Gastrocnemius medialis (tissue), 4 donors: ENCODE measurements at regions not wholly inside any gene's neighbourhood (a gene's known extent, or its start where the extent isn't known, plus 50 kb on each side); places are given as distances from the start of the nearest gene placed in this dataset.

Experiments used
- ATAC-seq, 2 donors: fragments of 150-250 bp; one replicate each; pipeline ENCODE4 v1.9.1; 2016
- DNase-seq, 2 donors: peaks; one replicate each; pipeline ENCODE4 v3.0.0-alpha.2; 2019
- H3K27ac ChIP-seq, 4 donors: fragments of 200-600 bp; sonication (generic); 1 replicate in 1 of 4; 2 replicates in 3 of 4; pipeline ENCODE4 v1.5.1; 2016 to 2018; ENCODE audit warnings: mild to moderate bottlenecking in 2 of 4, moderate library complexity in 1 of 4
- H3K27me3 ChIP-seq, 3 donors: fragments of 200-600 bp; sonication (generic) in 2 of 3; 1 replicate in 1 of 3; 2 replicates in 2 of 3; pipeline versions ENCODE4 v1.5.1 to v1.6.0; 2016 to 2019; ENCODE audit warnings: mild to moderate bottlenecking in 1 of 3, moderate library complexity in 1 of 3
- H3K36me3 ChIP-seq, 2 donors: fragments of 200-600 bp; sonication (generic) in 1 of 2; one replicate each; pipeline ENCODE4 v1.5.1; 2017 to 2018
- H3K4me1 ChIP-seq, 2 donors: fragments of 200-600 bp; sonication (generic) in 1 of 2; one replicate each; pipeline ENCODE4 v1.5.1; 2016 to 2017; ENCODE audit warnings: mild to moderate bottlenecking in 2 of 2
- H3K4me3 ChIP-seq, 4 donors: fragments of 200-600 bp; sonication (generic) in 3 of 4; 1 replicate in 1 of 4; 2 replicates in 3 of 4; pipeline ENCODE4 v1.5.1; 2016 to 2019; ENCODE audit warnings: mild to moderate bottlenecking in 2 of 4
- H3K9me3 ChIP-seq, 3 donors: fragments of 200-600 bp; sonication (generic) in 2 of 3; 1 replicate in 1 of 3; 2 replicates in 2 of 3; pipeline ENCODE4 v1.5.1; 2016 to 2019
- POLR2A ChIP-seq, 2 donors: fragments of 450-650 bp; IDR thresholded peaks; one replicate each; pipeline ENCODE4 v1.6.1; 2017; ENCODE audit warnings: antibody characterized with exemption in 2 of 2, mild to moderate bottlenecking in 2 of 2, moderate library complexity in 2 of 2
- in situ Hi-C, 4 donors: fragments of 200-750 bp; cut with MboI; loops; one replicate each; pipeline versions ENCODE4 v1.15.0 to v1.8.0; 2017; ENCODE audit warnings: low sequenced_read_pairs in 4 of 4
- intact Hi-C: fragments of 100-400 bp; cut with DNase I; formaldehyde crosslinking; loops from one replicate; pipeline ENCODE4 v1.15.1; 2023; ENCODE audit warnings: low total_unique reads
- TF ChIP-seq, protein P1 (sequence below), 5 experiments: fragments of 450-650 bp in 3 of 5; fragments of 200-600 bp in 2 of 5; sonication (generic) in 2 of 5; IDR thresholded peaks in 4 of 5; conservative IDR thresholded peaks in 1 of 5; 1 replicate in 4 of 5; 2 replicates in 1 of 5; pipeline ENCODE4 v1.5.1; 2016 to 2019; ENCODE audit warnings: antibody characterized with exemption in 5 of 5, mild to moderate bottlenecking in 3 of 5, moderate library complexity in 3 of 5

DNA sequence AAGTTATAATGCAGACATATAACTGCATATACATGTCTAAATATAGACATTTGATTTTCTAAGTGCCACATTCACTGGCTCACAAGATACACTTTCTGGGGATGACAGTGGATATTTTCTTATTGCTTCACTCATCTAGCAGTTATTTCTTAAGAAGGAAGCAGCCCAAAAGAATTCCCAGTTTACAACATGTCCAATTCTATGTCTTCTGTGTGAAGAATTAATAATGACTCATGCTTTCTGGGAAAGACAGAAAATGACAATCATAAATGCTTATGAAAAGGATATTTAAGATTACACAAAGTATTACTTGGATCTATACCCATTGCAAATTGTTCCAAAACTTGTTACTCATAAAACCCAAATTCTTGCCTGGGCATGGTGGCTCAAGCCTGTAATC, 543.4 kb downstream of the SUCLA2 start:
- Histone ChIP-seq H3K4me3 (no peak overlapping the region), H3K9me3 (no peaks in the 10 kb centered on the region), H3K27me3 (no peaks in the 10 kb centered on the region), H3K27ac (no peak overlapping the region), H3K4me1 (no peaks in the 10 kb centered on the region), H3K36me3 (no peaks in the 10 kb centered on the region)
- DNase-seq (no peak), ATAC-seq (no peak)
- in situ Hi-C loops = no loop called here
- intact Hi-C loops = no loop called here
- TF ChIP-seq, protein P1, sequence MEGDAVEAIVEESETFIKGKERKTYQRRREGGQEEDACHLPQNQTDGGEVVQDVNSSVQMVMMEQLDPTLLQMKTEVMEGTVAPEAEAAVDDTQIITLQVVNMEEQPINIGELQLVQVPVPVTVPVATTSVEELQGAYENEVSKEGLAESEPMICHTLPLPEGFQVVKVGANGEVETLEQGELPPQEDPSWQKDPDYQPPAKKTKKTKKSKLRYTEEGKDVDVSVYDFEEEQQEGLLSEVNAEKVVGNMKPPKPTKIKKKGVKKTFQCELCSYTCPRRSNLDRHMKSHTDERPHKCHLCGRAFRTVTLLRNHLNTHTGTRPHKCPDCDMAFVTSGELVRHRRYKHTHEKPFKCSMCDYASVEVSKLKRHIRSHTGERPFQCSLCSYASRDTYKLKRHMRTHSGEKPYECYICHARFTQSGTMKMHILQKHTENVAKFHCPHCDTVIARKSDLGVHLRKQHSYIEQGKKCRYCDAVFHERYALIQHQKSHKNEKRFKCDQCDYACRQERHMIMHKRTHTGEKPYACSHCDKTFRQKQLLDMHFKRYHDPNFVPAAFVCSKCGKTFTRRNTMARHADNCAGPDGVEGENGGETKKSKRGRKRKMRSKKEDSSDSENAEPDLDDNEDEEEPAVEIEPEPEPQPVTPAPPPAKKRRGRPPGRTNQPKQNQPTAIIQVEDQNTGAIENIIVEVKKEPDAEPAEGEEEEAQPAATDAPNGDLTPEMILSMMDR (IDR thresholded peaks at IDR 0.05 in 4 of 5, conservative IDR thresholded peaks at IDR 0.05 in 1 of 5) = no peak
- no peak for TF ChIP-seq POLR2A (IDR thresholded peaks at IDR 0.05)

DNA sequence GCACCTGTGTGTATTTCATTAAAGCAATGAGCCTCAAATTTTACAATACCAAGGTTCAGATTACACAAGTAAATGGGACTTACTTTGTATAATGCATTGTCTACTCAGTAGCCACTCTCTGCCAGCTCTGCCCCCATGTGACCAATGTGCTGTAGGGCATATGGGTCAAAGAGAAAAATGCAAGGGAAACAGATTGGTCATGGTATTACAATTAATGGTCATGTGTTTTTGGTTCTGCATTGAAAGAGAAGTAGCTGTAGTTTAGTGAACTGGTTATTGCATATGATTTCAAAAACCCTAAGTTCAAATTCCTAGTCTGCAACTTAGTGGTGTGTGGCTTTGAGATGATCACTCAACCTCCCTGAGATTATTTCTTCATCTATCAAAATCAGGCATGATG, 545.4 kb downstream of the SUCLA2 start:
- TF ChIP-seq, protein P1 (IDR thresholded peaks at IDR 0.05 in 4 of 5, conservative IDR thresholded peaks at IDR 0.05 in 1 of 5) = no peak
- TF ChIP-seq POLR2A (IDR thresholded peaks at IDR 0.05) = no peak
- DNase-seq (no peak), ATAC-seq (no peak)
- no peaks in the 10 kb centered on the region for H3K27me3 ChIP-seq
- H3K9me3 ChIP-seq = no peaks in the 10 kb centered on the region
- in situ Hi-C loops = no loop called here
- intact Hi-C loops = no loop called here
- no peaks in the 10 kb centered on the region for H3K4me1 ChIP-seq
- no peak overlapping the region for H3K4me3 ChIP-seq
- H3K36me3 ChIP-seq = no peaks in the 10 kb centered on the region
- no peak overlapping the region for H3K27ac ChIP-seq

DNA sequence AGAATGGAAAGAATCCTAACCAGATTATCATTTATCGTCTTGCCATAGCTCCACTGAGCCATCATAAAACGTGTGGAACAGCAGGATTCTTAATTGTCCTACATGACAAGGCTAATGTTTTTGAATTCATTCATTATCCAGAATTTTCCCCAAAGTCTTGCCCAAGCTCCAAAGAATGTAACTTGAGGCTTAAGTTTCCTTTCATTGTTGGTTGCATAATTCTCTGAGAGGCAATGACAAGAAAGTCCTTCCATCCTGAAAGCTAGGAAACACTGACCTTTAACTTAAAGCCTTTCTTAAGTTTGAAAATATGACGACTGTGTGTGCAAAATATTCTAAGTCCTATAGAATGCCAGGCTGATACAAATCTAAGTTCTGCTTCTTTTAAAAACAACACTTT, 546.1 kb downstream of the SUCLA2 start:
- H3K9me3 ChIP-seq = no peaks in the 10 kb centered on the region
- in situ Hi-C loops = no loop called here
- H3K4me3 ChIP-seq = no peak overlapping the region
- no peaks in the 10 kb centered on the region for H3K27me3 ChIP-seq
- DNase-seq (no peak), ATAC-seq (no peak)
- H3K27ac ChIP-seq = no peak overlapping the region
- H3K36me3 ChIP-seq = no peaks in the 10 kb centered on the region
- H3K4me1 ChIP-seq = no peaks in the 10 kb centered on the region
- TF ChIP-seq, protein P1 (IDR thresholded peaks at IDR 0.05 in 4 of 5, conservative IDR thresholded peaks at IDR 0.05 in 1 of 5) = no peak
- no peak for TF ChIP-seq POLR2A (IDR thresholded peaks at IDR 0.05)
- intact Hi-C loops = no loop called here

DNA sequence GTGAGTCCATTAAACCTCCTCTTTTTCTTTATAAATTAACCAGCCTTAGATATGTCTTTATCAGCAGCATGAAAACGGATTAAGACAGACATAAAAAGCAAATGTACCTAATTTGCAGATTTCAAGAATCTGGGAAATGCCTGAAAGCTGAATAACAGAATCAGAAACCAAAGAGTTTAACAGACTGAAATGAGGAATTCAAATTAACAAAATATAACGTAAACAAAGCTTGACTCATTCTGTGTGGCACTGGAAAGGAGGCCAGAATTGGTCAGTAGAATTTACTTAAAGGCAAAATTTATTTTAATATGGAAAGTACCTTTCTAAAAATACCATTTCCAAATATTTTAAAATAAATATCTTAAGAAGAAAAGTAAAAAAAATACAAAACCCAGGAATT, 540.6 kb upstream of the HTR2A start:
- no peaks in the 10 kb centered on the region for H3K36me3 ChIP-seq
- DNase-seq = no peak
- TF ChIP-seq, protein P1 (IDR thresholded peaks at IDR 0.05 in 4 of 5, conservative IDR thresholded peaks at IDR 0.05 in 1 of 5) = no peak
- no peak for TF ChIP-seq POLR2A (IDR thresholded peaks at IDR 0.05)
- no peaks in the 10 kb centered on the region for H3K27me3 ChIP-seq
- no peaks in the 10 kb centered on the region for H3K9me3 ChIP-seq
- intact Hi-C loops (no loop called here), in situ Hi-C loops (no loop called here)
- ATAC-seq = no peak
- no peak overlapping the region for H3K4me3 ChIP-seq
- H3K27ac ChIP-seq = no peak overlapping the region
- H3K4me1 ChIP-seq = no peaks in the 10 kb centered on the region

DNA sequence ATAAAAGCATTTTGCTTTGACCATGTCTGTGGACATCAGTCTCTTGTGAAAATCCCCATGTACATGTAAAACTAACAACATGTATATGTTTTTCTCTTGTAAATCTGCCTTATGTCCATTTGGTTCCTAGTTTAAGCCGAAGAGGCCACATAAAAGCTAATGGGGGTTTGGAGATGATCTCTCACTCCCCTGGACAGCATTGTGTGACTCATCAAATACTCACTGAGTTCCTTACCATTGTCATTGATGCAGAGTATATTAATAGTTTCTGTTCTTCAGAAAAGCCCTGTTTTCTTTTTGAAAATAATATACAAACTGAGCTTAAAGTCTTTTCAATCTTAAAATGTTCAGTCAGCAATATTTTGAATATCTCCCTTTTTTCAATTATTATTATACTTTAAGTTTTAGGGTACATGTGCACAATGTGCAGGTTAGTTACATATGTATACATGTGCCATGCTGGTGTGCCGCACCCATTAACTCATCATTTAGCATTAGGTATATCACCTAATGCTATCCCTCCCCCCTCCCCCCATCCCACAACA, 536.7 kb upstream of the HTR2A start:
- intact Hi-C loops = no loop called here
- DNase-seq (no peak), ATAC-seq (no peak)

More for the DNA sequence above, 536.7 kb upstream of the HTR2A start:
- Histone ChIP-seq H3K4me1 (no peaks in the 10 kb centered on the region), H3K27me3 (no peaks in the 10 kb centered on the region), H3K36me3 (no peaks in the 10 kb centered on the region), H3K27ac (no peak overlapping the region), H3K4me3 (no peak overlapping the region), H3K9me3 (no peaks in the 10 kb centered on the region)
- in situ Hi-C loops = no loop called here
- no peak for TF ChIP-seq POLR2A (IDR thresholded peaks at IDR 0.05)
- TF ChIP-seq, protein P1 (IDR thresholded peaks at IDR 0.05 in 4 of 5, conservative IDR thresholded peaks at IDR 0.05 in 1 of 5) = no peak
